ENCODE measurements at regions not wholly inside any gene's neighbourhood (a gene's known extent, or its start where the extent isn't known, plus 50 kb on each side); places are given as distances from the start of the nearest gene placed in this dataset.

DNA sequence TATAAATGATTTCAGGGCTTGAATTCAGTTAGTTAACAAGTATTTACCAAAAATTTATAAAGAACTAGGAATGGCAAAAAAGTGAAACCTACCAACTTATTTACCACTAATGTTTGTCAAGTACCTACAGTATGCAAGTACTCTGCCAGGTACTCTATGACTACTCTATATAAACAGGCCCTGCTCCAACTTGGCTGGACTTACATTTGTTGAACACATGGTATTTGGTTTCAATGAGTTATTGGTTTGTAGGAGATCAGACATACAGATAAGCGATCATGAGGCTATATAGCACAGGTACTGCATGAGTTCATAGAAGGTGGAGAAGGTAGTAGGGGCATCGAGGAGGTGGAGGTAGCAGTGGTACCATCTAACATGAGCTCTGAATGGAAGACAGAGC, 159.9 kb upstream of the PDGFD start:
- TF ChIP-seq, protein P1, sequence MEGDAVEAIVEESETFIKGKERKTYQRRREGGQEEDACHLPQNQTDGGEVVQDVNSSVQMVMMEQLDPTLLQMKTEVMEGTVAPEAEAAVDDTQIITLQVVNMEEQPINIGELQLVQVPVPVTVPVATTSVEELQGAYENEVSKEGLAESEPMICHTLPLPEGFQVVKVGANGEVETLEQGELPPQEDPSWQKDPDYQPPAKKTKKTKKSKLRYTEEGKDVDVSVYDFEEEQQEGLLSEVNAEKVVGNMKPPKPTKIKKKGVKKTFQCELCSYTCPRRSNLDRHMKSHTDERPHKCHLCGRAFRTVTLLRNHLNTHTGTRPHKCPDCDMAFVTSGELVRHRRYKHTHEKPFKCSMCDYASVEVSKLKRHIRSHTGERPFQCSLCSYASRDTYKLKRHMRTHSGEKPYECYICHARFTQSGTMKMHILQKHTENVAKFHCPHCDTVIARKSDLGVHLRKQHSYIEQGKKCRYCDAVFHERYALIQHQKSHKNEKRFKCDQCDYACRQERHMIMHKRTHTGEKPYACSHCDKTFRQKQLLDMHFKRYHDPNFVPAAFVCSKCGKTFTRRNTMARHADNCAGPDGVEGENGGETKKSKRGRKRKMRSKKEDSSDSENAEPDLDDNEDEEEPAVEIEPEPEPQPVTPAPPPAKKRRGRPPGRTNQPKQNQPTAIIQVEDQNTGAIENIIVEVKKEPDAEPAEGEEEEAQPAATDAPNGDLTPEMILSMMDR (IDR thresholded peaks at IDR 0.05; ENCODE audit: borderline replicate concordance, insufficient read depth, low read depth, low read length) = no peak
- H3K4me3 ChIP-seq (ENCODE audit: low read depth, low read length) = no peak overlapping the region

DNA sequence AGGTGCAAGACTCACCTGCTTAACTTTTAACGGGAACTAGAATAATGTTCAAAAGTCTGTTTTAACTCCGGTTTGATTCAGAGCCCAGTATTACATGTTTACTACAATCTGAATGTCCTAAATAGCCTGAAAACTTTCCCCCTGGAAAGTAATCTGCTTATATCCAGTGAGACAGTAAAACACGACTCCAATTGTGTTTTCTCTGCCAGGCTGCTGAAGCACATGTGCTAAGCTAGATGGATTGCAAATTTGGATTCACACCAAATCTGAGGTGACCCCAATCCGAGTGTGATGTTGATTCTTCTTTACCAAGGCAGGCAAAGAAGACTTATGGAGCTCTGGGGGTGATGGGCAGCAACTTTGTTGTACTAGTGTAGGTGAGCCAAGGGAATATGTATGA, 158.7 kb upstream of the PDGFD start:
- TF ChIP-seq, protein P1 (IDR thresholded peaks at IDR 0.05; ENCODE audit: borderline replicate concordance, insufficient read depth, low read depth, low read length) = no peak
- H3K4me3 ChIP-seq (ENCODE audit: low read depth, low read length) = no peak overlapping the region

DNA sequence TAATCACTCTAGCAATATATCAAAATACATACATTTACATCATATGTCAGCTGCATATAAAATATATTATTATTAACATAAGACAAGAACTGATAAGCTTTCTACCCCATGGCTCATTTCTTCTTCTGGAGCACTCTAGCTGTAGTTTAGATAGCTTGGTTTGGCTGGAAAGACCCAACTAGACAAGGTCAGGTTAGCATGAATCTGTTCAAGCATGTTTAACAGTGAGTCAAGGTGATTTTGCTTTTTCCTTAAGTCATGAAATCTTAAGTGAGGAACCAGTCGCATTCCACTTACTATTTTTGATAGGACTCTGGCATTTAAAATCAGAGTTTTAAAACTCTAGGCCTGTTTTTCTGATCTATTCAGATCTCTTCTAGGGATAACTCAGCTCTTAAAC, 157.0 kb upstream of the PDGFD start:
- no peak overlapping the region for H3K4me3 ChIP-seq (ENCODE audit: low read depth, low read length)
- TF ChIP-seq, protein P1 (IDR thresholded peaks at IDR 0.05; ENCODE audit: borderline replicate concordance, insufficient read depth, low read depth, low read length) = no peak

DNA sequence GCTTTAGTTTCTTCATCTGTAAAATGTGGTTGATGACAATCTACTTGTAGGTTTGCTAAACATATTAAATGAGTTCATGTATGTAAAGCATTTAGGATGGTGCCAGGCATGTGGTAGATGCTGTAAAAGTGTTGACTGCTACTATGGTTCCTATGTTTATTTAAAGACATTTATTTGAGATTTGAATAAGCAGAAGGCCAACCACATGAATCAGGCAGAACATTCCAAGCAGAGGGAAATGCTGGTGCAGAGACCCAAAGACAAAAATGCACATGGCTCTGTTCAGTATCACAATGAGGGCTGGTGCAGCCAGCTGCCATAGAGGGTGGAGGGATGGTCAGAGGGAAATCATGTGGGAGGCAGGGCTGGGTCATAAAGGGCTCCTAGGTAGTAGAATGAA, 156.2 kb upstream of the PDGFD start:
- H3K4me3 ChIP-seq (ENCODE audit: low read depth, low read length) = no peak overlapping the region
- TF ChIP-seq, protein P1 (IDR thresholded peaks at IDR 0.05; ENCODE audit: borderline replicate concordance, insufficient read depth, low read depth, low read length) = no peak

DNA sequence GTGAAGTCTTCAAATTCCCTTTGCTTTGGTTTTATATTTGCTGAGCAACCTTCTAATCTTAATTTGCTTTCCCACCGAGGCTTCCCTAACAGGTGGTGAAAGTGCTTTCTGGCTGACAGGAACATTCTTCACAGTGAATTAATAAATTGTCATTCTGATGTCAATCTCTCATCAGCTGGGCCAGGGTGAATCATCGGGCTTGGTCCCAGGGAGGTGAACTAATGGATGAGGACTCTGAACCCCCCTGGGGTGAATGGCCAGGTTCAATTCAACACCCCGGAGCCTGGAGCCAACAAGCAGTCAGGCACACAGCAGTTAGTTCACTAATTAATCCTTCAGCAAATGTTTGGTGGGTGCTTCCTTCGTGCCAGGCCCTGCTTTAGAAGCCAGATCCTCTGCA, 155.4 kb upstream of the PDGFD start:
- TF ChIP-seq, protein P1 (IDR thresholded peaks at IDR 0.05; ENCODE audit: borderline replicate concordance, insufficient read depth, low read depth, low read length) = no peak
- no peak overlapping the region for H3K4me3 ChIP-seq (ENCODE audit: low read depth, low read length)

DNA sequence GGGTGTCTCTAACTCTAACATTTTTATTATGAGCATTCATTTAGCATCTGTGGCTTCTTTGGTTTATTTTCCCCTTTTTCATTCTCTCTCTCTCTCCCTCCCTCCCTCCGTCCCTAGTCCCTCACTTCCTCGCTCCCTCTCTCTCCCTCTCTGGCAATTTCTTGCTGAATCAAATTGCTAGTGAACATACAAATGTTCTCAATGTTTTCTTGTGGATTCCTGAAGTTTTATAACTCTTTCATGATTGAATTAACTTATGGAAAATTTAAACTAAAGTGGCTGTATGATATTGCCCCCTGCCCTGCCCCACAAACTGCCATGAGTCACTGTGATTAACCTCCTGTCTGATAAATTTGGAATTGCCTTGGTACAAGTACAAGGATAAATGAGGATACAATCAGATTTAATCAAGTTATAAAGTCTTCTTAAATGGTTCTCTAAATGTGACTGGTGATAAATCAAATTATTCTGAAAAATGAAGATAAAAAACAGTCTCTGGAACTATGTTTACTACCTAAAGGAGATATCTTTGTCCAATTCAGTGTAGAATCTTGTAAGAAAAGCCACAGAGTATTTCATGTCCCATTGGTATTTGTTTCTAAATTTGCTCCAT, 143.0 kb upstream of the PDGFD start:
- TF ChIP-seq, protein P1 (IDR thresholded peaks at IDR 0.05; ENCODE audit: borderline replicate concordance, insufficient read depth, low read depth, low read length) = no peak
- H3K4me3 ChIP-seq (ENCODE audit: low read depth, low read length) = no peak overlapping the region

DNA sequence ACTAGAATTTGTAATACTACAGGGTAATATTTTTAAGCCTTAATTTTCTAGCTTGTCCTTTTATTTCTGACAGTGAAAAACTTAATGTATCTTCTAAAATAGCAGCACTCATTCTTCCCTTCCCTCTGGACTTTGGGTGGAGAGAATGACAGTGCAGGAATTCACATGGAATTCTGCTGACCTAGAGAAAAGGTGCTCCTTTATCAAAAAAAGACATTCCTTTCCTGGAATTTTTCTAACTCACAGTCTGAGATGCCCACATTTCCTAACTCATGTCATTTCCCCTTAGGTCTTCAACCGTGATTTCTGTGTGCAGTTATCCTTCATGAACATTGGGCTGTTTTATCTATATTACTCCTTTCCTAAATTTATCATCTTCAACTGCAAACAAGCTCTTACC, 137.8 kb upstream of the PDGFD start:
- TF ChIP-seq, protein P1 (IDR thresholded peaks at IDR 0.05; ENCODE audit: borderline replicate concordance, insufficient read depth, low read depth, low read length) = no peak
- no peak overlapping the region for H3K4me3 ChIP-seq (ENCODE audit: low read depth, low read length)

Data from GM12875 (cell line).